22Rv1 (cell line): ENCODE measurements at regions not wholly inside any gene's neighbourhood (a gene's known extent, or its start where the extent isn't known, plus 50 kb on each side); places are given as distances from the start of the nearest gene placed in this dataset.

Experiments used
- CTCF ChIP-seq: fragments of 450-650 bp; IDR thresholded peaks from 2 replicates; pipeline ENCODE4 v1.5.1; 2017; ENCODE audit warnings: mild to moderate bottlenecking
- ZFX ChIP-seq: fragments of 450-650 bp; IDR thresholded peaks from 2 replicates; pipeline ENCODE4 v1.6.1; 2017; ENCODE audit warnings: antibody characterized with exemption, borderline replicate concordance

GRCh38 chr4:38559374-38559773 lies 104.6 kb upstream of the KLF3 start:
- no peak for TF ChIP-seq CTCF
- no peak for TF ChIP-seq ZFX
